Ectodermal cell (in vitro differentiated cells): ENCODE measurements at regions not wholly inside any gene's neighbourhood (a gene's known extent, or its start where the extent isn't known, plus 50 kb on each side); places are given as distances from the start of the nearest gene placed in this dataset.

ENCODE experiments used
- H3K27ac ChIP-seq: 2 replicates; pipeline ENCODE4 v1.7.0; 2013; ENCODE audit warnings: mild to moderate bottlenecking, low read depth, low read length; ENCODE audit not compliant: insufficient read depth, poor library complexity, severe bottlenecking
- H3K27me3 ChIP-seq: 2 replicates; pipeline ENCODE4 v1.7.0; 2013; ENCODE audit warnings: mild to moderate bottlenecking, low read length; ENCODE audit not compliant: insufficient read depth, control insufficient read depth, poor library complexity, severe bottlenecking
- H3K36me3 ChIP-seq: one replicate; pipeline ENCODE4 v1.7.0; 2013; ENCODE audit warnings: low read length; ENCODE audit not compliant: control insufficient read depth, insufficient read depth
- H3K4me1 ChIP-seq: one replicate; pipeline ENCODE4 v1.7.0; 2013; ENCODE audit warnings: low read length; ENCODE audit not compliant: control insufficient read depth, insufficient read depth
- H3K4me3 ChIP-seq: 2 replicates; pipeline ENCODE4 v1.7.0; 2013; ENCODE audit warnings: low read depth, low read length, control low read depth; ENCODE audit not compliant: insufficient read depth
- H3K9me3 ChIP-seq: 2 replicates; pipeline ENCODE4 v1.7.0; 2013; ENCODE audit warnings: mild to moderate bottlenecking, low read length, moderate library complexity; ENCODE audit not compliant: control insufficient read depth
- WGBS, 2 experiments: methylation state at CpG; one replicate each; pipeline ENCODE4 v1.1.7; 2013; ENCODE audit warnings: missing lambda C conversion rate in 2 of 2; 5-methylcytosine and 5-hydroxymethylcytosine counted together

- Histone ChIP-seq H3K4me1 (no peaks in the 10 kb centered on the region), H3K4me3 (no peak overlapping the region), H3K9me3 (no peaks in the 10 kb centered on the region), H3K27me3 (no peaks in the 10 kb centered on the region), H3K27ac (no peak overlapping the region), H3K36me3 (no peaks in the 10 kb centered on the region)
- 87 to 88% methylated on average over 3 of the region's 3 CpGs for WGBS, 2 experiments
Observed at GRCh38 chr1:185377831-185378230, 60.8 kb upstream of the IVNS1ABP start.

DNA sequence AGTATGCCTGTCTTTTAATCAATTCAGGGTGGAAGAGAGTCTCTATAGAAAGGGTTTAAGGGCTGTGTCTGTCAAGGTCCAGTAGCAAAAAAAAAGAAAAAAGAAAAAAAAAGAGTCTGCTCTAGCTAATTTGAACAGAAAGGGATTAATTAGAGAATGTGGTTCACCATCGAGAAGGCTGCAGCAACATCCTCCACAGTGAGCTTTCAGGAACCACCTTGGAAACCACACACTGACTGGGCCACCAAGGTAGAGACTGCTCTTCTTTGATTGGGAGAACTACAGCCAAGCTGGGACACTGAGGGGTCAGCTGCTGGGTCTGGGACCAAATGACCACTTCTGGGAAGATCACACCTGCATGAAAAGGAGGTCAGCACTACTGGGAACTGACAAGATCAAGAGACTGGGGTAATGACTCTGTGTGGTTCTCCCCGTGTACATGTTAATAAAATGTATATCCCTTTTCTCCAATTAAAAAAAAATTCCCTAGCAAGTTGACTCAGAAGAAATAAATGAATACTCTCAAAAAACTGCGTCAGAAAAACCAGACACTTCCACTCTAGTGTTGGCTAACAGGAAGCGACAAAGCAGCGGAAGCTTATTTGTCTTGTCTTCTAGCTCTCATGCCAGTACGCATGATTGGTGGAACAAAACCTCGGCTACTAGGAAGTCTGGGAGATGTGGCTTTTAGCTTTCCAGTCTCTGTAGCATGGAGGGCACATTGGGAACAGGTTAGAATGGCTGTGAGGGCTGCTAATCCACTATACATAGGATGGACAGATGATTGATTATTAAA is 60.0 kb upstream of the IVNS1ABP start:
- Histone ChIP-seq H3K4me1 (no peaks in the 10 kb centered on the region), H3K36me3 (no peaks in the 10 kb centered on the region)
- 95 to 96% methylated on average over 7 of the region's 7 CpGs for WGBS, 2 experiments

GRCh38 chr1:185376288-185376687 is 59.2 kb upstream of the IVNS1ABP start:
- H3K27ac ChIP-seq, result no peak overlapping the region
- H3K27me3 ChIP-seq, result no peaks in the 10 kb centered on the region
- no peaks in the 10 kb centered on the region for H3K9me3 ChIP-seq
- no peak overlapping the region for H3K4me3 ChIP-seq
- WGBS, 2 experiments, result 95 to 100% methylated on average over 2 of the region's 2 CpGs
- H3K36me3 ChIP-seq, result no peaks in the 10 kb centered on the region
- H3K4me1 ChIP-seq, result no peaks in the 10 kb centered on the region

More for the DNA sequence above, 60.0 kb upstream of the IVNS1ABP start:
- no peak overlapping the region for H3K4me3 ChIP-seq
- H3K9me3 ChIP-seq, result no peaks in the 10 kb centered on the region
- H3K27ac ChIP-seq, result no peak overlapping the region
- H3K27me3 ChIP-seq, result no peaks in the 10 kb centered on the region

DNA sequence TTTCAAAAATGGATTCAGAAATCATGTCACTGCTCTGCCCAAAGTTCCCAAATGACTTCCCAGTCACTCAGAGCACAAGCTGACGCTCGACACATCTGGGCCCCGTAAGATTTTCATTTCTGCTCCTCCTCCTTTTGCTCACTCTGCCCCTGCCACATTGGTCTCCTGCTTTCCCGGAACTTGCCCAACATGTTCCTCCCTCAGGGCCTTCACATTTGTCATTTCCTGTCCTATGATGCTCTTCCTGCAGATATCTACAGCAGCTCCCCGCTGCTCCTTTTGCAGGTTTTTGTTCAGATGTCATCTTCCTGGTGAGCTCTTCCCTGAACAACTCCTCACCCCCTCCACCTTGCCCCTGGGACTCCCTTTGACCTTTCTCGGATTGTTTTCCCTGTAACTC is 58.5 kb upstream of the IVNS1ABP start:
- Histone ChIP-seq H3K27ac (no peak overlapping the region), H3K4me1 (no peaks in the 10 kb centered on the region), H3K9me3 (no peaks in the 10 kb centered on the region), H3K27me3 (no peaks in the 10 kb centered on the region), H3K36me3 (no peaks in the 10 kb centered on the region), H3K4me3 (no peak overlapping the region)
- WGBS, 2 experiments, result 81 to 88% methylated on average over 6 of the region's 6 CpGs

- H3K4me3 ChIP-seq, result no peak overlapping the region
- 91 to 95% methylated on average over 4 of the region's 4 CpGs for whole genome bisulfite sequencing, 2 experiments
- no peaks in the 10 kb centered on the region for H3K4me1 ChIP-seq
- H3K9me3 ChIP-seq, result no peaks in the 10 kb centered on the region
- no peaks in the 10 kb centered on the region for H3K27me3 ChIP-seq
- H3K27ac ChIP-seq, result no peak overlapping the region
- no peaks in the 10 kb centered on the region for H3K36me3 ChIP-seq
Observed at GRCh38 chr1:185373813-185374529, 56.9 kb upstream of the IVNS1ABP start.

GRCh38 chr1:185369786-185370185 is 52.7 kb upstream of the IVNS1ABP start:
- WGBS, 2 experiments, result 95% methylated on average over 4 of the region's 4 CpGs
- no peaks in the 10 kb centered on the region for H3K36me3 ChIP-seq
- H3K4me1 ChIP-seq, result peaks cover 3% of the 10 kb centered on the region
- no peaks in the 10 kb centered on the region for H3K27me3 ChIP-seq
- no peaks in the 10 kb centered on the region for H3K9me3 ChIP-seq
- no peak overlapping the region for H3K4me3 ChIP-seq
- no peak overlapping the region for H3K27ac ChIP-seq

- Histone ChIP-seq H3K36me3 (no peaks in the 10 kb centered on the region), H3K9me3 (no peaks in the 10 kb centered on the region), H3K4me3 (no peak overlapping the region), H3K4me1 (peaks cover 3% of the 10 kb centered on the region), H3K27ac (no peak overlapping the region), H3K27me3 (no peaks in the 10 kb centered on the region)
- 90 to 93% methylated on average over 1 of the region's 1 CpG for WGBS, 2 experiments
Observed at GRCh38 chr1:185368913-185369491, 52.0 kb upstream of the IVNS1ABP start.

- Histone ChIP-seq H3K4me1 (peaks cover 3% of the 10 kb centered on the region), H3K36me3 (no peaks in the 10 kb centered on the region), H3K27me3 (no peaks in the 10 kb centered on the region), H3K27ac (no peak overlapping the region), H3K4me3 (no peak overlapping the region), H3K9me3 (no peaks in the 10 kb centered on the region)
- WGBS, 2 experiments, result 88% methylated on average over 2 of the region's 3 CpGs
Observed at GRCh38 chr1:185368313-185368855, 51.3 kb upstream of the IVNS1ABP start.

- no peak overlapping the region for H3K27ac ChIP-seq
- H3K4me3 ChIP-seq, result no peak overlapping the region
- H3K27me3 ChIP-seq, result no peaks in the 10 kb centered on the region
- peaks cover 3% of the 10 kb centered on the region for H3K4me1 ChIP-seq
- WGBS, 2 experiments, result 95 to 98% methylated on average over 6 of the region's 6 CpGs
- H3K36me3 ChIP-seq, result no peaks in the 10 kb centered on the region
- no peaks in the 10 kb centered on the region for H3K9me3 ChIP-seq
Observed at GRCh38 chr1:185367218-185367617, 50.2 kb upstream of the IVNS1ABP start.
